Medulla oblongata (tissue), 1 donor: ENCODE measurements at regions not wholly inside any gene's neighbourhood (a gene's known extent, or its start where the extent isn't known, plus 50 kb on each side); places are given as distances from the start of the nearest gene placed in this dataset.
A peak's percentile ranks its signal among the peaks of the same experiment; 100 is the strongest.
"Not testable (repeated sequence)": the region's sequence is repeated elsewhere in the genome, so short reads cannot be mapped to it uniquely, and the experiment has no call there.

ENCODE experiments used
- DNase-seq: peaks from one replicate; pipeline ENCODE4 v3.0.0-alpha.2; 2015; ENCODE audit errors: extremely low spot score

DNA sequence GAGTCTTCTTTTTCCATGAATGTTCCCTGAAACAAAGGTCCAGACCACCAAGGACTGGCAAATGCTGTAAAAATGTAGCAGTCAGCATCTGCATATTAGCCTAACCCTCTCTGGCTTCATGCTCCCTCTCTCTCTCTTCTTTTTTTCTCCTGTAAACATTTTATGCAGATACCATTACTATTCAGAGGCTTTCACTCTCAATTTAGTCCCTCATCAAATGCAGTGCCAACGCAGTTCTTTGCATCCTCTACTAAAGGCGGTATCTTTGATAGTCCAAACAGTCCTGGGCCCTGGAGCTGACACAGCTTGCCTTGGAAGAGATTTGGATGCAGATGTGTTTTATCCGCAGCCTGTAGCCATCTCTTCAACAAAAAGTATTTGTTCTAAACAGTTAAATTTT lies 167.1 kb upstream of the MMS22L start:
- DNase-seq = peak; percentile 32

DNA sequence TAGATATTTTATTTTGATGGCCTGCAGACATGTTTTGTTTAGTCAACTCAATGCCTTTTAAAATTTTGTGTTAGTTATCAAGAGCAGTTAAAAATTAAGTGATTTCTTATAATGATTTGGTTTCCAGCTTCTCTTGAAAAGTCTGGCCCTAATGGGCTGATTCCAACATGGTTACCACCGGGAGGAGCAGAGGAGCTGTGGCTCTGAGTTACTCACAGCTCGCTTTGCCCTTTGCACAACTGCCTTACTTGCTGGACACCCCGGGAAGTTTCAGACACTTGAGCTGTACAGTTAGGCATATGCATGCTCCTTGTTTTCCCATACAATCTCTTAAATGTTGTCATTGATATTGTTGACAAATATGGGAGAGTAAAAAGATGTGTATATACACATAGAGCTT lies 173.1 kb upstream of the MMS22L start:
- no peak for DNase-seq

DNA sequence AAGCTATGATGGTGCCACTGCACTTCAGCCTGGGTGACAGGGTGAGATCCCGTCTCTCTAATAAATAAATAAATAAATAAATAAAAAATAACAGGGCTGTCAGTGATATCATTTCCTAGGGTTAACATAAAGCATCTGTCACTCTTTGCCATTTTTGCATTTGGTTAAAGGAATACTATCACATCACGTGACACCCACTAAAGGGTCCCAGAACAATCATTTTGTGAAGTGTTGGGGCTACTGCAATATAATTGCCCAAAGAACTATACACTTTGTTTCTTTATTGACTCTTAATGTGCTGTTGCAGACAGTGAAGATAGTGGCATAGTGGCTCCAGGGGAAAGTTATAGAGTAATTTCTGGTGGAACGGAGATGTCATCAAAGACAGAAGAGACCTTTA lies 176.5 kb upstream of the MMS22L start:
- no peak for DNase-seq

DNA sequence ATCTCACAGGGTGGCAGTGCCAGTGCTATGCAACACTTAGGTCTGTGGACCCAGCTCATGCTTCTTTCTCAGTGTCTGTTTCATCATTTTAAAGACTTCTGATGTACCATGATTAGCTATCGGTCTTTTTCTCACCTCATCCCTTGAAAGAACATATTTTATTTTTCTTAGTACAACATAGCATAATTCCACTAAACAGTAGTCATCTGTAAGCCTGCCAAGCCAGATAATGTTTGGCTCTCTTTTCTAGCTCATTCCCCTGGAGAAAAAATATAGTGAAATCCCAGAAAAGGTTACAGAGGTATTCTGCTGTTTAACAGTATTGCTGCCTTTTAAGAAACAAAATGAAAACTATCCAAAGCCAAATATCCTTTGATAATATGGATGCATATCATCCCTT lies 177.0 kb upstream of the MMS22L start:
- DNase-seq = peak; percentile 42

DNA sequence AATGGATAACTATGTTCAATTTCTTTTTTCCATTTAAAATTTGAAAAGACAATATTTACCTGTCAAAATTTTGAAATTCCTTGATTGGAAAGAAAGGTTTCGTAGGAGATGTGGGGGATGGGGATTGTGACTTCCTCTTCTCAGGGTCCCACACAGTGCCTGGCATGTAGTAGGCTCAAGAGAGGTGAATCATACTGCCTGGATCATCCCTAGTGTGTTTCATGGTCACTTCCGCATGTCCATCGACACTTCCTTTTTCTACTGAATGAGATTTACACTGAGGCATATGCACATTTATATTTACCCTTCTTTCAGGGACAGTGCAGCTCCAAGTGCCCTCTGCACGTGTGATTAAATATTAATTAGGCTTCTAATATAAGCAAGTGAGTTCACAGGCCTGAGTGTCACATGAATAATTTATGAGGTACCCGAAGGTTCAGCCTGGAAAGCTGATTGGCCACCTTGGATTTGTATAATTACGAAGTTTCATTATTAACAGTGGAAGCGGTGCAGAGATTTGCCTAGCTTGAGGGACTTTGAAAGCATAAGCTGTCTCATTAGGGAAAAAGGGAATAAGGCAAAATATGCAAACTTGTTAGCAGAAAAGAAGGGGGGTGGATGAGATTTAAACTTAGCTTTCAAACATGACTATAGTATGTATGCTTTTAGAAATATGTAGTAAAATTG lies 177.5 kb upstream of the MMS22L start:
- peak; percentile 21 for DNase-seq

DNA sequence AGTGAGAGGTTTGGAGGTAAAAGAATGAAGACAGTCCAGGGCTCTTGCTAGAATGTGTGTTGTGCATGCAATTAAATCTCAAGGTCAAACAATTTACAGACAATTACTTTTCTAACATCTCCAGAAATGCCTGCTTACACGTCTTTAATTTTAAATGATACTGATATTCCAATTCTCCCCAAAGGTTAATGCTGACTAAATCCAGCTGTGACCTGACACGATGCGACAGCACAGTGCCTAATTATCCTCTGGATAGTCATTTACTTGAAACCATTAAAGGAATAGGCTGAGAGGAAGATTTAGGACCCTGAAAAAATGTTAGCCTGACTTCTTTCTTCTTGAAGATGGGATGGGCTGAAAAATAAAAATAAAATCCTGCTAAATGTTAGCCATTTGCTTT lies 178.2 kb upstream of the MMS22L start:
- no peak for DNase-seq

DNA sequence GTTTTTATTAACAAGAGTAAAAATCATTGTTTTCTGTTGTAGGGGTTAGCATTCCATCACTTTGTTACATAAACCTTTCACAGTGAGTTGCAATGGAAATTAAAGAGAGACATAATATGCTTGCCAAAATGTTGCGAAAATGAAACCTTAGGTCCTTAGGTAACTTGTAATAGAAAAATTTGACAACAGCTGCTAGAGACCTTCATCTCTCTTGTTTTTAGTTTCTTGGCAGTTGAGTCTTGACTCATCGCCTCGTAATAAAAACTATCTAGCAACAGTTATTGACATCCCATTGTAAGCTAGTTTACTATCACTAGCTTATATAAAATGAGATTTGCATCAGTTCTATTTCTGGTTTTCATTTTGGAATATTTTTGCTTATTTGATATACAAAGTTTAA lies 179.0 kb upstream of the MMS22L start:
- no peak for DNase-seq

DNA sequence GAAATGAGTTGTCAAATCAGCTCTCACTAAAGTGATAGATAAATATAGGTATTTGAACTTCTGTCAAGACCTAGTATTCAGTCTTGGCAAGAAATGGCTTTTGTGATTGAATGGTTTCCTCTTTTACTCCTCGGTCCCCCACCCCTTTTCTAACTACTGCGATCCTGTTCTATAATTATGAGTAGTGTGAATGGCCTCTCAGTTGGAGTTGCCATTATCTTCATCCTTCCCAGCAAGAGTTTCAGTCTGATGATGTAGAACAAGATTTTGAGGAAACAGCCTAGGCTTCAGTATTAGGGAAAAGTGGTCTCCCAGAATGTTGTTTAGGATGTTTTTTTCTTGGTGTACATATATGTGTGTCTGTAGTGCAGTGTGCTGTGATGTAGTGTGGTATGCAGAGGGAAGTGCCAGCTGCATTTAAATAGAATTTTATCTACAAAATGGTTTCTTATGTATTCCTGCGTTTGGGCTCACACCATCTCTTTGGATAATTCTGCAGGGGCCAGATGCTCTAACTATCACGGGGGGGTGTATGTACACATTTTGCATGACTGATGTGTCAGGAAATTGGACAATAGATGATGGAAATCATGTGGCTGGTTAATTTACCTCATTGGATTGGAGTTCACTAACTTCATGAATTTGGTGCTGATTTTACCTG lies 180.1 kb upstream of the MMS22L start:
- no peak for DNase-seq

DNA sequence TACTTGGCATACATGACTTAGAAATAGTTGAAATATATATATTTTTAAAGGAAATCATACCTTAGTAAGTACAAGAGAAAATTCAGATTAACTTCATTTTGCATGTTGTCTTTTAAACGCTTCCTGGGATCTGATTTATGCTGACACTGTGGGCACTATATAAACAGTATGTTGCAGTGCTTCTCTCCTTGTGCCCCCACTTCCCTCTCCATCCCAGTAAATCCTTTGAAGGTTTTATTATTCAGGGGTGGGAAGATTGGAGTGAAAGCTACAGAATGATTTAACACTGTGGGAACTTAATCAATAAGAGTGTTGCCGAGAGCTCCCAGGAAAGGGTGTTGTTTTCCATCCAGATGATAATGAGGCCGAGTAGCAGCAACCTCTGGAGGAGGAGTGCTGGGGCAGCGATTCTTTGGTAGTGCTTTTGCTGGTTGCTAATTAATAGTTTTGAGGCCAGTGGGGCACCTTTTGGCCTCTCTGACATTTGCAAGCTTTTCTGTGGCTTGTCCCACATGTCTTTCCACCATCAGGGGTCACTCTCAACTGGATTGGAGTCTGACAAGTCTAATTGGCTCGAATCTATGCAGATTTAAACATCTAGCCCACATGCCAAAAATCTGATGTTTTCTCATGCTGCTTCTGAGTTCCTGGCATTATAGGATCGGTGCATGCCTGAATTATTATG lies 183.0 kb upstream of the MMS22L start:
- peak; percentile 64 for DNase-seq

DNA sequence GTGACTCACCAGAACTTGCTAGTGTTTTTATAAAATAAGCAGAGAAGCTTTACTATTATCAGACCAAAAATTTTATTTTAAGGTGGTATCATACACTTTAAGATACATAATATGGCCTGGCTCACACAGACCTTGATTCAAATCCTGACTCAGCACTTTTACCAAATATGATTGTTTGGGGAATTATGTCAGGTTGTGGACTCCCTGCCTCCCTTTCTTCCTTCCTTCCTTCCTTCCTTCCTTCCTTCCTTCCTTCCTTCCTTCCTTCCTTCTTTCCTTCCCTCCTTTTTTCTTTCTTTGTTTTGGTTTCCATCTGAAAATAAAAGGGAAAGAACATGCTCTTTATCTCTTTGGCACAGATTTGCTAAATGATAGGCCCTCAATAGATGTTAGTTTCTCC lies 186.0 kb upstream of the MMS22L start:
- no peak for DNase-seq

DNA sequence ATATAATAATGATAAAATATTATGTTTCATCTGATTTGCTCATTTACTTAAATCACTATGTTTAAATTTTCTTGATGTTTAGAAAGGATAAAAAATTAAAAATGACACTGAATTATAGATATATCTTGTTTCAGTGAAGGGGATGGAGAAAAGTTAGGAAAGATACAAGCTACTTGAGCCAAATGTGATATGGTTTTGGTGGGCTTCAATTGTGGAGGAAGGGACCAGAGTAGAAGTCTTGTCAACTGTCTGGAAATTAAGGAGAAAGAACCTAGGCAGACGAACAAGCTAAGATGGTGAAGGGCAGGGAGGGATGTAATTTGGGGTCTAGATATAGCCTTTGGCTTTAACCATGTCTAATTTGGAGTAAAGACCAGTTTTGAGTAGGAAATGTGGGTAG lies 186.4 kb upstream of the MMS22L start:
- DNase-seq = no peak

DNA sequence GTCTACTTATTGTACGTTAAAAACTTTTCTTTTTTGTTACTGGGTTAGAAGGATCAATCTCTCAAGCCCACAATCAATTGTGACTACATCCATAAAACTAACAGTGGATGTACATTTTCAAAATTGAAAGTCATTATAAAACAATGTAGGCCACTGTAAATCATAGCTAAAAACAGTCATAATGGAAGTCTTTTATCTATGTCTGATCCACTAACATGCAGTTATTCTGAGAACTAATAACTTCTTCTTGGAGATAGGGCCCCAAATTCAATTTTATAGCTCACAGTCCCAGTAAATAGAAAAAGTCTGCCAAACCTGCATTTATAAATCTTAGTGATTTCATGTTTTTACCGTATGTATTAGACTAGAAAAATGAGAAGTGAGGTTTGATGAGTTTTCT lies 187.3 kb upstream of the MMS22L start:
- no peak for DNase-seq

DNA sequence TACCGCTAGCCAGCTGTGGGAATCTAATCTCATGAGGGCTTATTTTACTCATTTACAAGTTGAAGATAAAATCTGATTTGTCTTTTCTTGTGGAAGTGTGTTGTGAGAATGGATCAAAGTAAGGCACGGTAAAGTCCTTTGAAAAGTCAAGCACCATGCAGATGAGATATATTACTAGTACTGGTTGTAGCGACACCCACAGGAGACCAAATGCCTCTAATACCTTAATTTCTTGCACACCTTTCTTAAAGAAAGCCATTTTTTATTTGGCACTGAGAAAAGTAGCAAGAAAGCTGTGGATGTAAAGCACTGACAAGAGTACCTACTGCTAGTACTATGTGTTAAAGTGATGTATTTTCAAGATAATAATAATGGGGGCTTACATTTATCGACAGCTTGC lies 191.0 kb upstream of the MMS22L start:
- no peak for DNase-seq

DNA sequence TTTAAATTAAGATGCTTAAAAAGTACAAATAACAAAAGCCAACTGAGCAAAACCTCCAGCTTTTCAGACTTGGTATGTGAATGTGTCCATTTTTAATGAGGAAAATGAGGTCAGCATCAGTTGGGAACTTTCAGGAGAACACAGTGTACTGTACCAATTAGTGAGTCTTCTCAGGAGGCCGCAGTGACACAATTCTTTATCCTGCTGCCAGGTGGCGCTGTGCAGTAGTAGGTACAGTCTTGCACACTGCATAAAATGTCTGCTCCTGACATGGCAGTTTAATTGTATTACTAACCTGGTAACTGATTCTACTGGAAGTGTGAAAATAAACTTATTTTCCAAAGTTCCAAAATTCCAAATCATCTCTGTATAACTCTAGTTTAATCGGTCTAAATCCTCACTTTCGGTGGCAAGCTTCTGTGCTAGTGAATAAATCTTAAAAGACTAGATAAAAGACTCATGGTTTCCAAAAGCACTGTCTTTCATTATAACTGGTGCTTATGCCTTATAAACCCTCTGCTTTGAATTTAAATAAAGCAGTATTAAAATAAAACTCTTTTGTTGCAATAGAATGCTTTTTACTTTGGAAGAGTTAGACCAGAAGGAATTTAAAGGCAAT lies 214.8 kb upstream of the MMS22L start:
- peak; percentile 89 for DNase-seq

DNA sequence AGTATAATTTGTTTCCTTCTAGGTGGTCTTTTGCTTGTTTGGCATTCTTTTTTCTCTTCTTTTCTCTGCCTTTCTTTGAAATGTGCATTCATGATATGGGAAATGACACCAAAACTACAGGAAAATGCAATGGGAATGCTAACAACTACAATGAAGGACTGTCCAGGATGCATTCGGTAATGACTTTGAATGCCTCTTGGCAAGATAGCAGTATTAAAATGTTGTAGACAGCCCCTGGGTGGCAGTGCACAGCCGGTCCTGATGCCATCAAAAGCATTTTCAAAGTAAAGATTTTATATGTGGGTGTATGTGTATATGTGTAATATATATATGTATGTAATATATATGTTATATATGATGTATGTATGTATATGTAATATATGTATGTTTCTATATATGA lies 218.8 kb upstream of the MMS22L start:
- peak; percentile 39 for DNase-seq

DNA sequence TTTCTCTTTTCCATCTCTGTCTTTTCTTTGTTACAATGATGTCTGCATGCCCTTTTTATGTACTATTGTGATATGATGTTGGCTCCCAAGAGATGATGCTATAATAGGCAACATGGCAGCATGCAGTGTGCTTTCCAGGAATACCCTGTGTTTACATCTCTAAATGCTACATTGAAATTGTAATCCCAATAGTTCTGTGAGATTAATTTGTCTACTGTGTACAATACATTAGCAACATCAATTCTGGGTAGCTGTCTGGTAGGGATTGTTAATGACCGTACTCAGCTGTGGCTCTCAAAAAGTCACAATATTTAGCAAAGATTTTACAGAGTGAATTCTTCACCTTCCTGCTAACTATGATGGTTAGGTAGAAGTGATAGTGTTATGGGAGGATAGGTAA lies 225.6 kb upstream of the MMS22L start:
- DNase-seq = no peak

DNA sequence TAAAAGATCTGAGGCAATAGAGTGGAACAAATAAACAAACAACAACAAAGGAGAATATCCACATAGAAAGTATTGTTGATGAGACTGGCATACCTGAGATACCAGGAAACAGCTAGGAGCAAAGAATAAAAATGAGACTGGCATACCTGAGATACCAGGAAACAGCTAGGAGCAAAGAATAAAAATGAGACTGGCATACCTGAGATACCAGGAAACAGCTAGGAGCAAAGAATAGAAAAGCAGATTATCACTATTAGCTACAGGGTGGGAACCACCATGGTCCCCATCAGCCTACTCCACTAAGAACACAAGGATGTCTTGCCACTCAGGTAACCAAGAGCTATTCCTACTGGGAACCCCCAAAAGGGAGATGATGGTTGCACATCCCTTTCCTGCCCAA lies 230.2 kb upstream of the MMS22L start:
- not testable (repeated sequence) for DNase-seq

DNA sequence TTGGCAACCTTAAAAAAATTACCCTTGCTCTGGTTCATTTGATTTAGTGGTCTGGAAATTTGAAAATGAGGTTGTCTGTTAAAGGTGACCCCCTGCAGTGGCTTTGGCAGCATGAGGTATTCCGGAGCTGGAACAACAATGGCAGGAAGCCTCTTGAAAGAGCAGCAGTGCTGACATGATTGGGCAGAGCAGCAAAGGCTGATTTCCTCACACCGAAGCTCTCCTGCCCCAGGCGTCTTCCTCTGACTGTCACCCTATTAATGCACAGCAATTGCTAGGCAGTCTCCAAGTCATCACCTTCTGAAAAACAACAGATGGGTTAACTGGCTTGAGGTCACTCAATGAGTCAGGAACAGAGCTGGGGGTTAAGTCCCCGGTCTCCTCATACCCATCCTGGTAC lies 241.8 kb upstream of the MMS22L start:
- DNase-seq = peak; percentile 57

DNA sequence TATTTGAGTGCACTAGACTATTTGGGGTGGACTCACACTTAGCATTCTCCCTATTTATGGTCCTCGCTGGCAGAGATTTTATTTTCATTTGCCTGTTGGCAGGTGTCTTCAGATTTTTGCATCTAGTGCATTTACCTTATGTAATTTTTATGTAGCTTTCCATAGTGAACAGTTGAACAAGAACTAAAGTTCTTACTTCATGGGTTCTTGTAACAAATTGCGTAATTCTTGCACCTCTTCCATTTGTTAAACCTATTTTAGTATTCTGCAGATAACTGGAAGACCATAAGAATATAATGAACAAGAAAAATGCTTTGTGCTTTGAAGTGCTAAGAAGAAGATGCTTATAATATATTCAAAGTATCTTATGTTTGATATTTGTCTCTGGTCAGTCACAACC lies 252.8 kb upstream of the MMS22L start:
- DNase-seq = no peak

DNA sequence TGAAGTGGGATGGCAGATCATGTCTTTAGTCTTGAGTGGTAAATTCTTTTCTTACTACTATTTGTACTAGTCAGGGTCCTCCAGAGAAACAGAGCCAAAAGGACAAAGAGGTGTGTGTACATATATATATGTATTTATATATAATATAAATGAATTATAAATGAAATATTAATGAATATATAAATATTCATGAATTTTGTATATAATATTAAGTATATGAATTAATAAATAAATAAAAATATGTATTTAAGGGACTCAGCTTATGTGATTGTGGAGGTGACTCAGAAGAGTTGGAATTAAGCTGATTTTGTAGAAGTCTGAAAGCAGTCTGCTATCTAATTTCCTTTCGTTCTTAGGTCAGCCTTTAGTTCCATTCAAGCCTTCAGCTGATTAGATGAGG lies 265.3 kb upstream of the MMS22L start:
- no peak for DNase-seq

DNA sequence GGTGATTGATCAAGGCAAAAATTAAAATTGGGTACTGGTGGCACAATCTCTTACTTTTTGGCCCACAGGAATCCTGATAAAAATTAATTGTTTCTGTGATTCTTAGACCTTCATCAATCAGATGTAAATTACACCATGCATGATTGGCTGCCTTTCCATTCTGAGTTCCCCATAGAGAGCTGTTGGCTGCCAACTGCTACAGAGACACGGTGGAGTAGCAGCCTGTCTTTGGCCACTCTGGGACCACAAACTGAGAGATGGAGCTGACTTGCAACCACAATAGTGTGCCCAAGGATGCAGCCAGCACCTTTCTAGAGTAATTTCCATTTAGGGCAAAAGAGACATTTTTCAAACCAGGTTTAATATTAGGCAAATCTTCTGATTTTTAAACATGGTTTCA lies 274.3 kb upstream of the MMS22L start:
- no peak for DNase-seq

DNA sequence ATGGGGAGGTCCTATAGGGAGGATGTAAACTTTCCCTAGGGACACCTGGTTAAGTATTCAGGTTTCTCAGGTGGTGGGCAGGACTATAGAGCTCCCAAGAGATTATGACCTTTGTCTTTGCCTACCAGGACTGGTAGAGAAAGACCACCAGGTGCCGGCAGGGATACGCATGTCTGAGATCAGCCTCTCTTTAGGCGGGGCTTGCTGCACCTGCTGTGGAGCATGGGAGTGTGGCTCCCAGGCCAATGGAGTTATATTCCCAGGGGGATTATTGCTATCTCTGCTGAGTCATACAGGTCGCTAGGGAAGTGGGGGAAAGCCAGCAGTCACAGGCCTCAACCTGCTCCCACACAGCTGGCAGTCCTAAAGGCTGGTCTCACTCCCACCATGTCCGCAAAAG lies 280.5 kb upstream of the MMS22L start:
- no peak for DNase-seq

DNA sequence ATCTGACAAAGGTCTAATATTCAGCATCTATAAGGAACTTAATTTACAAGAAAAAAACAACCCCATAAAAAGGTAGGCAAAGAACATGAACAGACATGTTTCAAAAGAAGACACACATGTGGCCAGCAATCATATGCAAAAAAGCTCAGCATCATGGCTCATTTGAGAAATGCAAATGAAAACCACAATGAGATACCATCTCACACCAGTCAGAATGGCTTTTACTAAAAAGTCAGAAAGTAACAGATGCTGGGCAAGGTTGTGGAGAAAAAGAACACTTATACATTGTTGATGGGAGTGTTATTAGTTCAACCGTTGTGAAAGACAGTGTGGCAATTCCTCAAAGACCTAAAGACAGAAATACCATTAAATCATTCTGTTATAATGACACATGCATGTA lies 289.9 kb upstream of the MMS22L start:
- no peak for DNase-seq
